ENCODE measurements at regions not wholly inside any gene's neighbourhood (a gene's known extent, or its start where the extent isn't known, plus 50 kb on each side); places are given as distances from the start of the nearest gene placed in this dataset.
"Not testable (repeated sequence)": the region's sequence is repeated elsewhere in the genome, so short reads cannot be mapped to it uniquely, and the experiment has no call there.

DNA sequence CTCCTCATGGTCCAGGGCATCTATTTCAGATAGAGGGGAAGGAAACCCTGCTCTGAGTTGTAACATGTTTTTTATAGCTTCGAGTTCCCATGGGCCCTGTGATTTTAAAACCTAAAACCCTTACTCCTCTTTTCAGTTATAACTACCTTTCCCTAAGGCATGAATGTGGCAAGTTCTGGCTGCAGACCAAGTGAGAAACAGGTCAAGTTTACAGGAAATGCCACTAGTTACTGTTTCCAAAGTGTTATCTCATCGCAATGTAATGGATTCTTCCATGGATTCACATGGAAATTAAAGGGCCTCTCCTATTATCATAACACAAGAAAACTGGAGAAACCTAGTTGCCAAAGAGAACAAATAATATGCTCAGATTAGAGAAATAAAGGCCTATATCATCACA is 574.5 kb upstream of the GRAMD2B start:
- DNase-seq (ENCODE audit: low read depth): no peak

DNA sequence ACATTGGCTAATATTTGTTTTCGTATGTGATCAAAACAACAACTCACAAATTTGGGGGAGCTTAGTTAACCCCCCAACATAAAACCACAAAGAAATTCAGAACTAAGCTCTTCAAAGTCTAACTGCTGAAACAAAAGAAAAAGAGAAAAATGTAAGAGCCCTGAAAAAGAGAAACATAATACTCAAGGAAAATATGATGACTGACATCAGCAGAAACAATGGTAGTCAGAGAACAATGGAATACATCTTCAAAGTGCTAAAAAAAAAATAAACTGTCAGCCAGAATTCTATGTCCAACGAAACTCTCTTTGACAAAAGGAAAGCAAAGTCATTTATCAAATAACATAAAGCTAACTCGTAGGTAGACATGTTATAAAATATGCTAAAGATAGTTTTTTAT is 566.3 kb upstream of the GRAMD2B start:
- DNase-seq (ENCODE audit: low read depth): no peak

DNA sequence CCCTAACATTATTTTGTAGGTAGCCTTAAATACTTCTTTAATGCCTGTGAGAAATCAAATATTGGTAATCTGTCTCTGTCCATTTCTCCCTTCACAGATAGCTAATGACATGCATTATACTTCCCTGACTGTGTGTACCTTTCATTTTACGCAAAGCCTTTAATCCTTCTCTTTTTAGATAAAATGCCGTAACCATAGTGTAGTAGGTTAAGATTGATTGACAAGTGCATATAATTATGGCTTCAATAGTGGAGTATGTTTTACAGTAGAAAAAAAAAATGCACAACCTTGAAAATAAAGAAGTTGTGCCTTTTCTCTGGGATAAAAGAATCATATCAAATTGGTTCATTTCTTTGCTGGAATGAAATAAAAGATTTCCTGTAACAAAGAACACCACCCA is 559.6 kb upstream of the GRAMD2B start:
- no peak for DNase-seq (ENCODE audit: low read depth)

DNA sequence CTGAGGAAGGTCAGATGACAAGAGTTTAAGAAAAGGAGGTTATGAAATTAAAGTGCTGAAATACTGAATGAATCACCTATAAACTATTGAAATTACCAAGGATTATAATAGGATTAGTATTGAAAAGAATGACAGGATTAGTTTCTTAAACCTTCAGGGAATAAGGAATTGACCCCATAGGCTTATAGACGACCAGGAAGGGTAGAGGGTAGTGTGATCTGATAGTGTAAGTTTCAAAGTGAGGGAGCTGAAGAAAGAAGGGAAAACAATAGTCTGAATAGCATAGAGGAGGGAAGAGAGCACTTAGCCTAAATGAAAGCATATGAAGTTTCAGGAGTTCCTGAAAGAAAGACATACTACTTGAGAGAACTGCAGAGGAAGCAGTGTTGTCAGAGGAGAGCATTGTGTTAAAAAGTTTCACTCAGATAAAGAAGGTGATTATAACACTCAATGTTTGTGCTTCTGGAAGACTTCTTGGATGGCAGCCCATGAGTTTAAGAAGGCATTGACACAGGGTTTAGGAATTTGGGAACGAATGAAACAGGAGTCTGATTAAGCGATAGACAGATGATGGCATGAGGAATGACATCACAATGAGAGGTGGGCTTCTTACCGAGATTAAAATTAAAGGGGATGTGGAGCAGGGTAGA is 557.9 kb upstream of the GRAMD2B start:
- DNase-seq (ENCODE audit: low read depth): no peak

DNA sequence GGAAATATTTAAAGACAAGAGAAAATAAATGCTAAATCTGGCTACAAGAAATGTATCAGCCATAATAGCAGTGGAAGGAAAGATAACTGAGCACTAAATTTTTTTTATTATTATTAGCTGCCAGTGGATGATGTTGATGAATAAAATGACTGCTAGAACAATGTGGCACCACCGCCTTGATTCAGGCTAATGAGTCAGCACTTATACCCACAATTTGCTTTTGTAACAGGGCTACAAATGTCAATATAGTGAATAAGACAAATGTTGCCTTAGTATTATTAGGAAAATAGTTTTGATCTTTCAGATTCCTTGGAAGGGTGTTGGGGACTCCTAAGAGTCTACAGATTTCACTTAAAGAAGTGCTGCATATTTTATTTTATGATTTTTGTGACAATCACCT is 555.2 kb upstream of the GRAMD2B start:
- DNase-seq (ENCODE audit: low read depth): no peak

DNA sequence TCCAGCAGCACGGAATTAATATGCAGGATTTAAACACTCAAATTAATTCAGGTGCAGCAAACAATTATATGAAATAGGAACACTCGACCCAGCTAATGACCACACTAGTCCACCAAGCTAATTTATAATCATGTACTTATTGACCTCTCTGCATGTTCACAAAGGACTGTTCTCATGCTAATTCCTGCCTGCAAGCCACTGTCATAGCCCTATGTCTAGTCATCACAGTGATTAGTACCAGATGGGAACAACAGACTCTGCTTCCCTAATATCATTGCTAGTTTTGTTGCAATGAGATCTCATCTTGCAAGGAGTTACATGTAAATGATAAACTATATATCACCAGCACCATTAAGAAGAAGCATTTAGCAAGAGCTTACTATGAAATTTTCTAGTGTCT is 553.0 kb upstream of the GRAMD2B start:
- DNase-seq (ENCODE audit: low read depth): no peak

DNA sequence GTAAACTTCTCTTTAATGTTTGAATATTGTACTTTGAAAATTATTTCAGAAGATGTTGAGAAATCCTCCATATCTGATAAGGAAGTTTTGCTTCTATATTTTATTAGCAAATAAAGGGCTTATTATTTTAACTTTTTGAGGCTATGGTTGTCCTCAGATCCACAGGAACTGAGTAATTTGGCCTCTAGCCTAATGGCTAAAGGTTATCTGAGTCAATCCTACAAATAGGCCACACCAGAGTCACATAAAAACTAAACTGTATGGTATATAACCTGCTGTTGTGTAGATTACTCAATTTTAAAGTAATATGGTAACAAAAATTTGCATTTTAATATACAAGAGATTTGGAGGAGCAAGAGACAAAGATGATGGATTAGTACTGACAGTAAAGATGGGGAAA is 549.2 kb upstream of the GRAMD2B start:
- DNase-seq (ENCODE audit: low read depth): no peak

DNA sequence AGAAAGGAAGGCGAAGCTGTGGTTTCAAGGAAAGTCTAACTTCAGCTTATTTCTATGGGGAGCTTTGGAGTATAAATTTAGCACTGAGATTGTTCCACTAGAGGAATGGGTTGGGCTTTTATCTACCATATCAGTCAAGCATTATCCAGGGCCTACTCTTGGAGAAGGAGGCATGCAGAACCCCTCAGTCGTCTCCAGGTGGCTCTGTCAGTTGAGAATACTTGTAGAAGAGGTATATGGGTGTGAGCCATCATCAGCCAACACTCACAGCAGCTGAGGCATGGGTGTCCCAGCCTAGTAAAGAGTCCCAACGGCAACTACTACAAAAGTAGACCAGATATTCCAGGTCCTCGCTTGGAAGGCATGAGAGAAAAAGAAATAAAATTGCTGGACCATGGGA is 548.5 kb upstream of the GRAMD2B start:
- no peak for DNase-seq (ENCODE audit: low read depth)

DNA sequence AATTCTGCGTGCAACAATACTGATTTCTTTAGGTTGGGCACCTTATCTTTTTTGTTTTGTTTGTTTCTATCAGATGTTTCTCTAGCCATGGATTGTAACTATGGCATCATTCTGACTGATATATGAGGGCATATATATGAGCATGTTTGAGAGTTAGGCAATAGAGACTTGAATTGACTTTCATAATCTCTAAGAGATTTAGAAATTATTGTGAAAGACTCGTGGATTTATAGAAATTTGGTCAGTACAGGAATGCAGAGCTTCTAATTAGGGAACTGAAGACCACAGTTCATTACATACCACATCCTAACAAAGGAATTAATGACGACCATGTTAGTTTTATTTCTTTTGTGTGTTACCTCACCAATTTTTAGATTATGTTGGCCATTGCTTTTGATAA is 546.0 kb upstream of the GRAMD2B start:
- no peak for DNase-seq (ENCODE audit: low read depth)

DNA sequence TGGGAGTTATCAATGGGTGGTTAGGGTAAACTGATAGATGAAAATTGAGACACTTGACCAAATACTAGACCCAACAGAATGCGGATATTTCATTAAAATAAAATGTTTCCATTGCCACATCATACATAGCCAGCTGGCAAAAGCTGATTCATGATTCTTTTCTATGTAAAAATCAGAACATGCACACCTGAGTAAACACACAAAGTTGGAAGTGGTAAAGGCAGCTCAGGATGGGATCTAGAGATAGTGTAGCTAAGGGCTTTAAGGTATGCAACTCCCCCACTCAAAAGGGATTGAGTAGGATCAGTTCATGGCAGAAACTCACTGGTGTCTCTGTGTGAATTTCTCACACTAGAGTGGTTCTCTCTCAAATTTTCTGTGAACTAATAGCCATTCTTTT is 541.1 kb upstream of the GRAMD2B start:
- no peak for DNase-seq (ENCODE audit: low read depth)

DNA sequence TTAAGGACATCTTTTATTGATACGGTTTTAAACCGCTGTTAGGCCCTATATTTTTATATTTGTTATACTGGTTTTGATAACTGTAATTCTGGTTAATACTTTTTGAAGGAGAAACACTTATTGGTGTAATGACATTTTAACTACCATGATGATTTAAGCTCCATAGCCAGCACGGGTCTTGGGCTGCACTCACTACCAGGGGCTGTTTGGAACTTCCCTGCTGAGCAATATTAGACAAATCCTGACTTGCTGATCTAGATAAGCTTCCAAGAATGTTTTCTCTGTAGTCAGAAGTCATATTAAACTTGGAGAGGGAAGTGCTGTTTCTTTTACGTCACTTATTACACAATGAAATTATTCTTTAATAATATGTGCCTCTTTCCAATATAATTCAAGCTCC is 540.0 kb upstream of the GRAMD2B start:
- DNase-seq (ENCODE audit: low read depth): no peak

DNA sequence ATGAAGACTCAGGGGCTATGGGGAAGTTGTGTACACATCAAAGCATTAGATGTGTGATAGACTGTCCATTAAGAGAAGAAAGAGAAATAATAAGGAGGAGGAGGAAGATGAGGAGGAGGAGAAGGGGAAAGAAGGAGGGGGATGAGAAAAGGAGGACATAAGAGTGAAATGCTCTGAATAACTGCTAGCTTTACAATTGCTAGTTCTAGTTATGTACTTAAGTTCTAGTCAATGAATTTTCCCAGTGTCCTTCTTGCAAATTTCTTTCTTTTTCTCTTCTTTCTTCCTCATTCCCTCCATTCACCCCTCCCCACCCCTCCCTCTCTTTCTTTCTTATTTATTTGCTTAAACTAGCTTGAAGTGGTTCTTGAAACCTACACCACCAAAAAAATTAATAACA is 534.9 kb upstream of the GRAMD2B start:
- no peak for DNase-seq (ENCODE audit: low read depth)

DNA sequence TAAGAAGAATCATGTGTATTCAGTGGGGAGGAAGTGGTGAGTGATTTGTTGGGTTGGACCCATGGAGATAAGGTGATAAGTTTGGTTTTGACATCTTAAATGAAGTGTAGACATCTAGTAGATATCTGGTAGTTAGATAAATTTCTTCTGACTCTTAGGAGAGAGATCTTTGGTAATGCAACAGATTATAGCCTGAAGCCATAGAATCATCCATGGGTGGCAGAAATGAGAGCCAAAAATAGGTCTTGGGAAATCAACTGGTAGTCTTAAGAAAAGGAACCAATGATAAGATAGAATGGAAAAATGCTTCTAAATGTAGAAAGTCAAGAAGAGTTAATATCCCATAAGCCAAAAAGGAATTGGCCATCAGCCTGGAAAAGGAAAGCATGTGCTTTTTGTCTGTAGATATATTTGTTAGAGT is 532.7 kb upstream of the GRAMD2B start:
- DNase-seq (ENCODE audit: low read depth): no peak

DNA sequence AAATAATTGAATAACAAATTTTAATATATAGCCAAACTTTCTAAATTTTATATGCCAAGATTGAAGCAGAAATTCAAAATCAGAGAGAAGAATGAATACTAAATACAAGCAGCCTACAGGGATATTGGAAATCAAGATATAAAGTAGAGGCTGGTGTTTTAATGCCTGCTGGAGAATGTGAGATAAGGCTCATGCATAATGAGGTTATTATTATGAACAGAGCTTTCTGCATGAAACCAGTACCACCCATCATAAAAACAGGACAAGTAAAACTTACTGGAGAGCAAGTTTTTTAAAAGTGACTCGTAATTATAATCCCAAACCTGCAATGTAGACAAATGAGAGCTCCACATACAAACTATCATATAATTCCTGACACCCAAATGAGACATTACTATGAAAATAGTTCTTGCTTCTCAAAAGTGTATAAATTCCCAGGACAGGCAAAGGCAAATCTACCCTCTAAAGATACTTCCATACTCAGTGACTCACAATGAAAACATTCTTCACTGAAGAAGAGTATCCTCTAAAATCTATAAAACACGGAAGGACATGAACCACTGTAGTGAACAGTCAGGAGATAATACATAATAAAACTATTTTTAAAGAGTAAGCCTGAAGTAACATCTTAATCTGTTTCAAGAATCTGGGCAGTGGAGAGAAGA is 532.0 kb upstream of the GRAMD2B start:
- no peak for DNase-seq (ENCODE audit: low read depth)

DNA sequence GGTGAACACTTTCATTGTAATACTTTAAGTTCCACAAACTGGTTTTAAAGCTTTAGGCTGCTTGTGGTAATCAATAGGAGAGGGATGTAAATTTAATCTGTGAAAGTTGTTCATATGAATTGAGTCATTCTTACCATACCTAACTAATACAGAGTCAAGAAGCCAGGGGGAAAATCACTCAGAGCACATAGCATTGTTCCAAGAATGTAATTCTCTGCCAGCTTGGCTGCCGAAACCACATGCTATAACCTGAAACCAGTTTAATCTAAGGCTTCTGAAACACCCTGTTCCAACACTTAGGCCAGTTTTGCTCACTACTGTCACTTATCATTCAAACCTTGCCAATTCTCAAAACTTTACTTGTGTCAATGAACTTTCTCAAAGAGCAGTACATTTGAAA is 528.8 kb upstream of the GRAMD2B start:
- DNase-seq (ENCODE audit: low read depth): no peak

DNA sequence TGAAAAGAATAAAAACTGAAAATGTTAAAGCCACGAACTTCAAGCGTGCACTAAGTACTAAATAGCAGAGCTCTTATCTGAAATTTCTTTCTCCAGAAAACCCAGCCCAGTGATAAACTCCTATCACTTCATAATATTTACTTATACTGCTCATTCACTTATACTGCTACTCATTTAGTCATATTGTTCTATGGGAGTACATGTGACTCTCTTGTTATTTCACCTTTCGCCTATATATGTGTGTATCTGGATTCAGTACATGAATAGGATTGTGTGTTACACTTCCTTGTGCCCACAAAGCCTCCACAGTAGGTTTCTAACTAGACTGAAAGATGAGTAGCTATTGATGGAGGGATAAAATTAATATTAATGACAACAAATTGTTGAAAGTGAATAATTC is 526.8 kb upstream of the GRAMD2B start:
- no peak for DNase-seq (ENCODE audit: low read depth)

DNA sequence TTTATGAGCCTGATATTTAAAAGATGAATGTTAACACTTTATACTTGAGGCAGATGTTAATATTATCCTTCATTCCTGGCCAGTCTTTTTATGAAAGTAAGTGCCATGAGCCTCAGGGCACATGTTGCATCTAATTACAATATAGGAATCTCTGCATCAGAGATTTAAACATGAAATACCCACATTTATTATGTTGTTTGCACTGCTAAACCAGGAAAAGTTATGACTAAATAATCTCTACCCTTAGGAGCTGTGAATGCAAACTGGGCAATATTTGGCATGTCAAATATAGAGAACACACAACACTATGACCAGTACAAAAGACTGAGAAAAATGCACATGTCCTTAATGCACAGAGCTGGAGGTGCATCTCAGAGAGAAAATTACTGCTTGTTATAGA is 526.1 kb upstream of the GRAMD2B start:
- DNase-seq (ENCODE audit: low read depth): no peak

DNA sequence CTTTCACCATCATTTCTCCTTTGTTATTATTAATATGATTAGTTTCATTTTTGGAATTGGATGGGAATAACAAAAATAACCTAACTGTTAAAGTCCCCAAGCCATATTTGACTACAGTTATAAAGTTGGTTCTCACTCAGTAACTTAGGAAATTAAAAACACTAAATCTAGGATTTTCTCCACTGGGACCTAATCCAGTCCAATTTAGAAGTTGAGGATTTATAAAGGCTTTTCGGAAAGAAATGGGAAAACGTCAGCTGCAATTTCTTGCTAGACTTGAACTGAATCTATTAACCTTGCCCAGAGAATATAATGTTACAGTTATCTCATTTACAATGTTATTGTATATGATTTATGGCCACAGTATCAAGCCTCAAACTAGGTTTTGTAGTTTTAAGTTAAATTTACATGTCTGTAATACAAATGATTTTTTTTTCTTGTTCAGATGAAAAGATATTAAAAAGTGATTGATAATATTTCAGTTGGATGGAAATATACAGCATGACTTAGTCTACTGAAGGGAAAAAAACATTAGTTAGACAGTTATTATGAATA is 524.3 kb upstream of the GRAMD2B start:
- DNase-seq (ENCODE audit: low read depth): no peak

DNA sequence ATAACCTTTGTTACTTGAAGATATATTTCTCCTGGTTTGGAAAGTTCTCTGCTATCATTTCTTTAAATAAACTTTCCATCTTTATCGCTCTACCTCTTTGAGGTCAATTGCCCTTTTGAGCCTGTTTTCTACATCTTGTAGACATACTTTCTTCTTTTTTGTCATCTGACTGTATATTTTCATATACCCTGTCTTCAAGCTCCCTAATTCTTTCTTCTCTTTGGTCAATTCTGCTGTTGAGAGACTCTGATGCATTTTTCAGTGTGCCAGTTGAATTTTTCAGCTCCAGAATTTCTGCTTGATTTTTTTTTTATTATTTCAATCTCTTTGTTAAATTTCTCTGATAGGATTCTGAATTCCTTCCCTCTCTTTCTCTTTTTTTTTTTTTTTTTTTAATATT is 511.2 kb upstream of the GRAMD2B start:
- DNase-seq (ENCODE audit: low read depth): no peak

DNA sequence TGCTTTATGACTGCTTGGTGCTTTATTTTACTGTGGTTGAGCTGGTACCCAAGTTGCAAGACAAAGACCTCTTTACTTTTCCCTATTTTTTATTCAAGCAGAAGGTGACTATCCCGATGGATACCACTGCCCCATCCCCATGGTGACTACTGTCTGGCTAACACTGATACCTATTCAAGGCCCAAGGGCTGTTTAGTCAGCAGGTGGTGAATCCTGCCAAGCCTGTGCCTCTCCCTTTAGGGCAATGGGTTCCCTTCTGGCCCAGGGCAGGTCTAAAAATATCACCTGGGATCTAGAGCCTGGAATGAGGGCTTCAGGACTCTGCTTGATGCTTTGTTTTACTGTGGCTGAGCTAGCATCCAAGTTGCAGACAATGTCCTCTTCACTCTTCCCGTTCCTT is 510.0 kb upstream of the GRAMD2B start:
- no peak for DNase-seq (ENCODE audit: low read depth)

DNA sequence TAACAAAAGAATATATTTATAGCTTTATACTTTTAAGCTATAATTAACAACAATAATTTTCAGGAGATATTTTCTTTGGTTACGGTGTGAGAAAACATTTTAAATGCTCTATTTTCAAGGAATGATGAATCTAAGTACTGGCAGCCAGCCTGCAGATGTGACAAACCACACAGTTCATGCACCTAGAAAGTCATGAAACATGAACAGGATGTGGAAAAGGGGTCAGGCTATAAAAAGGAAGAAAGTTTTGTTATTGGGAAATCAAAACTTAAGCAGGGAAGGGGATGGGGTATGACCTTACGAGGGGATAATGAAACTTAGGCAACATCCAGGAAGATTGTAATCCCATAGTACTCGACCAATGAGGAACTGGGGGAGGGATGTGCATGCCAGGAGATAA is 508.7 kb upstream of the GRAMD2B start:
- no peak for DNase-seq (ENCODE audit: low read depth)

DNA sequence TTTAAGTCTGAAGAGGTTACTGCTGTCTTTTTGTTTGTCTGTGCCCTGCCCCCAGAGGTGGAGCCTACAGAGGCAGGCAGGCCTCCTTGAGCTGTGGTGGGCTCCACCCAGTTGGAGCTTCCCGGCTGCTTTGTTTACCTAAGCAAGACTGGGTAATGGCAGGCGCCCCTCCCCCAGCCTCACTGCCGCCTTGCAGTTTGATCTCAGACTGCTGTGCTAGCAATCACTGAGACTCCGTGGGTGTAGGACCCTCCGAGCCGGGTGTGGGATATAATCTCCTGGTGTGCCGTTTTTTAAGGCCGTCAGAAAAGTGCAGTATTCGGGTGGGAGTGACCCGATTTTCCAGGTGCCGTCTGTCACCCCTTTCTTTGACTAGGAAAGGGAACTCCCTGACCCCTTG is 499.3 kb upstream of the GRAMD2B start:
- DNase-seq (ENCODE audit: low read depth): not testable (repeated sequence)

DNA sequence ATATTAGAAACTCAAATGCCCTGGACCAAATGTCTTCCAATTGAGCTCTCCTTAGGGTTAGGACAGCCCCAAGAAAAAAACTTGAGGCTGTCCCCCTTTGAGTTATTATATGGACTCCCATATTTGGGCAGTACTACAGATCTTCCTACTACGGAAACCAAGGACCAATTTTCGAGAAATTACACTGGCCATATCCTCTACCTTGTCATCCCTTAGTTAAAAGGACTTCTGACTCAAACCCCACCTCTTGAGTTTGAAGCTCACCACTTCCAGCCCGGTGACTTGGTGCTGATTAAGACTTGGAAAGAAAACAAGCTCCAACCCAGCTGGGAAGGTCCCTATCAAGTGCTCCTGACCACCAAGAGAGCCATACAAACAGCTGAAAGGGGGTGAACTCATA is 497.0 kb upstream of the GRAMD2B start:
- DNase-seq (ENCODE audit: low read depth): no peak

DNA sequence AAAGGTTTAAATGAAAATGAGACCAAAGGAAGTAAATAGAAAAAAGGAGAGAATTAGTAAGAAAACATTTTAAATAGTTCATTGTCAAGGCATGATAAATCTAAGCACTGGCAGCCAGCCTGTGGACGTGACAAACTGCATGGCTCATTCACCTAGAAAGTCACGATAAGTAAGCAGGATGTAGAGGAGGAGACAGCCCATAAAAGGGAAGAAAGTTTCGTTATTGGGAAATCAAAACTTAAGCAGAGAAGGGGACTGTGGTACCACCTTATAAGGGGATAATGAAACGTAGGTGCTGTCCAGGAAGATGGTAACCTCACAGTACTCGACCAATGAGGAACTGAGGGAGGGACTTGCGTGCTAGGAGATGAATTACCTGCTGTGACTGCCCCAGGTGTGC is 494.5 kb upstream of the GRAMD2B start:
- no peak for DNase-seq (ENCODE audit: low read depth)

All from activated T-helper 9 cell treated with anti-CD3 and anti-CD28 coated beads, Interleukin-2, amount 50 U/mL, for 16 hours (primary cell).